B cell (primary cell): ENCODE measurements at regions not wholly inside any gene's neighbourhood (a gene's known extent, or its start where the extent isn't known, plus 50 kb on each side); places are given as distances from the start of the nearest gene placed in this dataset.

Experiments used
- ATAC-seq: fragments of 200-7000 bp; cut with Tn5 transposase; one replicate; pipeline ENCODE4 v1.10.0; 2021; ENCODE audit warnings: low read depth, mild to moderate bottlenecking, moderate number of reproducible peaks, moderate library complexity
- CTCF ChIA-PET: fragments of 350-600 bp; sonication (Branson Sonifier 250); formaldehyde crosslinking; loops from one replicate; lab custom pipeline; 2021; ENCODE audit warnings: antibody characterized with exemption, inconsistent platforms; lab: Charles Lee
- POLR2A ChIA-PET: fragments of 350-600 bp; sonication (Branson Sonifier 250); formaldehyde crosslinking; loops from one replicate; lab custom pipeline; 2021; ENCODE audit warnings: antibody characterized with exemption; lab: Charles Lee
- DNase-seq: peaks from one replicate; pipeline ENCODE4 v3.0.0; 2013
- H2AFZ ChIP-seq: 2 replicates; pipeline ENCODE4 v1.6.1; 2012; ENCODE audit warnings: mild to moderate bottlenecking, low read depth, low read length; ENCODE audit not compliant: insufficient read depth, poor library complexity, severe bottlenecking
- H3K27ac ChIP-seq, 2 donors: 1 replicate in 1 of 2; 2 replicates in 1 of 2; pipeline ENCODE4 v1.5.1; 2012 to 2013; ENCODE audit warnings: low read length in 2 of 2, mild to moderate bottlenecking in 2 of 2, moderate library complexity in 1 of 2
- H3K27me3 ChIP-seq, 4 experiments: fragments of 200-600 bp in 1 of 4; sonication (generic) in 1 of 4; replicated peaks in 1 of 4; 1 replicate in 2 of 4; 2 replicates in 2 of 4; pipeline versions ENCODE4 v1.6.1 to v1.7.0; 2013 to 2016; ENCODE audit warnings: low read length in 3 of 4, mild to moderate bottlenecking in 2 of 4, mixed read lengths in 1 of 4, moderate library complexity in 1 of 4; ENCODE audit not compliant: insufficient read depth in 4 of 4, control insufficient read depth in 3 of 4; ENCODE audit errors: control extremely low read depth in 1 of 4
- H3K36me3 ChIP-seq, 2 experiments: replicated peaks in 1 of 2; 1 replicate in 1 of 2; 2 replicates in 1 of 2; pipeline versions ENCODE4 v1.6.1 to v1.7.1; 2013; ENCODE audit warnings: low read length in 1 of 2; ENCODE audit not compliant: insufficient read depth in 2 of 2, control insufficient read depth in 1 of 2; ENCODE audit errors: control extremely low read depth in 1 of 2, extremely low read depth in 1 of 2
- H3K4me1 ChIP-seq, 2 donors: fragments of 200-600 bp in 1 of 2; sonication (generic) in 1 of 2; 1 replicate in 1 of 2; 2 replicates in 1 of 2; pipeline versions ENCODE4 v1.5.1 to v1.6.1; 2013 to 2017; ENCODE audit warnings: low read length in 2 of 2; ENCODE audit not compliant: control insufficient read depth in 2 of 2, insufficient read depth in 2 of 2
- H3K4me2 ChIP-seq: replicated peaks from 2 replicates; pipeline ENCODE3; 2012; ENCODE audit warnings: mild to moderate bottlenecking, low read depth, low read length; ENCODE audit not compliant: poor library complexity, severe bottlenecking
- H3K4me3 ChIP-seq, 5 experiments: fragments of 200-600 bp in 1 of 5; sonication (generic) in 1 of 5; 1 replicate in 3 of 5; 2 replicates in 2 of 5; pipeline versions ENCODE4 v1.5.1 to v1.7.0; 2011 to 2016; ENCODE audit warnings: low read length in 4 of 5, mild to moderate bottlenecking in 4 of 5, low read depth in 2 of 5, control low read depth in 1 of 5, moderate library complexity in 1 of 5; ENCODE audit not compliant: insufficient read depth in 1 of 5; ENCODE audit errors: control extremely low read depth in 1 of 5, extremely low read depth in 1 of 5
- H3K79me2 ChIP-seq: fragments of 200-600 bp; sonication (generic); one replicate; pipeline ENCODE4 v1.6.0; 2016; ENCODE audit warnings: low read length; ENCODE audit not compliant: control insufficient read depth, insufficient read depth
- H3K9ac ChIP-seq: fragments of 200-600 bp; sonication (generic); 2 replicates; pipeline ENCODE4 v1.6.1; 2017; ENCODE audit warnings: mild to moderate bottlenecking, low read length, moderate library complexity
- H3K9me3 ChIP-seq, 3 donors: one replicate each; pipeline versions ENCODE4 v1.6.1 to v1.7.1; 2013; ENCODE audit warnings: low read length in 2 of 3; ENCODE audit not compliant: control insufficient read depth in 2 of 3, insufficient read depth in 1 of 3; ENCODE audit errors: control extremely low read depth in 1 of 3
- H4K20me1 ChIP-seq: 2 replicates; pipeline ENCODE4 v1.6.0; 2012; ENCODE audit warnings: mild to moderate bottlenecking, low read length; ENCODE audit not compliant: insufficient read depth, control insufficient read depth, poor library complexity, severe bottlenecking
- H3K27ac Mint-ChIP-seq: one replicate; pipeline ENCODE4 v1.8.0; 2021; ENCODE audit warnings: mixed read lengths
- H3K27me3 Mint-ChIP-seq: one replicate; pipeline ENCODE4 v1.8.0; 2021; ENCODE audit warnings: mixed read lengths
- H3K4me1 Mint-ChIP-seq: one replicate; pipeline ENCODE4 v1.8.0; 2021; ENCODE audit warnings: mixed read lengths
- H3K4me3 Mint-ChIP-seq: one replicate; pipeline ENCODE4 v1.8.0; 2021; ENCODE audit warnings: mixed read lengths
- H3K9me3 Mint-ChIP-seq: one replicate; pipeline ENCODE4 v1.8.0; 2022; ENCODE audit warnings: mixed read lengths; ENCODE audit not compliant: insufficient read depth
- EZH2 ChIP-seq: IDR thresholded peaks from 2 replicates; pipeline ENCODE4 v1.6.1; 2012; ENCODE audit warnings: borderline replicate concordance, low read depth, mild to moderate bottlenecking, moderate library complexity, low read length; ENCODE audit not compliant: insufficient read depth, poor library complexity, severe bottlenecking
- WGBS: methylation state at CpG from one replicate; pipeline ENCODE4 v1.1.5; 2013; ENCODE audit warnings: missing lambda C conversion rate; ENCODE audit not compliant: insufficient coverage; 5-methylcytosine and 5-hydroxymethylcytosine counted together
- intact Hi-C: fragments of 100-400 bp; cut with micrococcal nuclease; formaldehyde crosslinking; loops from one replicate; pipeline ENCODE4 v1.10.0; 2022
- TF ChIP-seq, protein P1 (sequence below): fragments of 200-600 bp; IDR thresholded peaks from one replicate; pipeline ENCODE4 v1.8.0; 2022; ENCODE audit warnings: antibody characterized with exemption, mild to moderate bottlenecking

DNA sequence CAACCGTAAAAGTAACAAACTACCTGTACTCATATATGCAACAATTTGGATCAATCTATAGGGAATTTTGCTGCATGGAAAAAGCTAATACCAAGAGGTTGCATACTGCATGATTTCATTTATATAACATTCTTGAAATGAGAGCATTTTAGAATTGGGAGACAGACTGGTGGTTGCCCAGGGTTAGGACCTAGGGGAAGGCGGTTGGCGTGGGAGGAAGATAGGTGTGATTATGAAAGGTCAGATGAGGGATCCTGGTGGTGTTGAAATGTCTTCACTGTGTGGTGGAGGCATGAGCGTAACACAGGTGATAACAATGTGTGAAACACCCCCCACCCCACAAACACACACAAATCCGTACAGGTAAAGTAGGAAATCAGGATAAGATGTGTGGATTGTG is 176.6 kb upstream of the ZBED5 start:
- H3K27ac ChIP-seq = no peak overlapping the region
- H3K9ac ChIP-seq = no peak overlapping the region
- no peak overlapping the region for H3K4me3 ChIP-seq
- H4K20me1 ChIP-seq = no peaks in the 10 kb centered on the region
- TF ChIP-seq, protein P1, sequence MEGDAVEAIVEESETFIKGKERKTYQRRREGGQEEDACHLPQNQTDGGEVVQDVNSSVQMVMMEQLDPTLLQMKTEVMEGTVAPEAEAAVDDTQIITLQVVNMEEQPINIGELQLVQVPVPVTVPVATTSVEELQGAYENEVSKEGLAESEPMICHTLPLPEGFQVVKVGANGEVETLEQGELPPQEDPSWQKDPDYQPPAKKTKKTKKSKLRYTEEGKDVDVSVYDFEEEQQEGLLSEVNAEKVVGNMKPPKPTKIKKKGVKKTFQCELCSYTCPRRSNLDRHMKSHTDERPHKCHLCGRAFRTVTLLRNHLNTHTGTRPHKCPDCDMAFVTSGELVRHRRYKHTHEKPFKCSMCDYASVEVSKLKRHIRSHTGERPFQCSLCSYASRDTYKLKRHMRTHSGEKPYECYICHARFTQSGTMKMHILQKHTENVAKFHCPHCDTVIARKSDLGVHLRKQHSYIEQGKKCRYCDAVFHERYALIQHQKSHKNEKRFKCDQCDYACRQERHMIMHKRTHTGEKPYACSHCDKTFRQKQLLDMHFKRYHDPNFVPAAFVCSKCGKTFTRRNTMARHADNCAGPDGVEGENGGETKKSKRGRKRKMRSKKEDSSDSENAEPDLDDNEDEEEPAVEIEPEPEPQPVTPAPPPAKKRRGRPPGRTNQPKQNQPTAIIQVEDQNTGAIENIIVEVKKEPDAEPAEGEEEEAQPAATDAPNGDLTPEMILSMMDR = no peak
- H3K9me3 Mint-ChIP-seq = no peaks in the 10 kb centered on the region
- no peaks in the 10 kb centered on the region for H3K36me3 ChIP-seq
- no peaks in the 10 kb centered on the region for H3K4me1 Mint-ChIP-seq
- no peak for DNase-seq
- 67% methylated on average over 2 of the region's 5 CpGs for WGBS
- peaks cover 34% of the 10 kb centered on the region for H3K27me3 Mint-ChIP-seq
- no peak overlapping the region for H2AFZ ChIP-seq
- ChIA-PET CTCF (interaction anchor here (1.0 to 11.5 kb wide), 7 partner anchors 8 to 1013 kb away, joined by 3 to 78 read pairs (median 4); no protein-coding TSS in a partner anchor), POLR2A (no interaction called here)
- peaks cover 0 to 16% (median 6%) of the 10 kb centered on the region in 4 experiments for H3K27me3 ChIP-seq
- no peaks in the 10 kb centered on the region for H3K4me1 ChIP-seq
- intact Hi-C loops = no loop called here
- no peak overlapping the region for H3K4me2 ChIP-seq
- H3K79me2 ChIP-seq = no peaks in the 10 kb centered on the region
- H3K27ac Mint-ChIP-seq = no peak overlapping the region
- no peaks in the 10 kb centered on the region for H3K9me3 ChIP-seq
- no peak for ATAC-seq
- H3K4me3 Mint-ChIP-seq = no peak overlapping the region

GRCh38 chr11:11032066-11032465 is 174.2 kb upstream of the ZBED5 start:
- Histone ChIP-seq H2AFZ (no peak overlapping the region), H3K9ac (no peak overlapping the region), H3K36me3 (no peaks in the 10 kb centered on the region), H3K4me1 (no peaks in the 10 kb centered on the region), H3K4me2 (no peak overlapping the region), H4K20me1 (no peaks in the 10 kb centered on the region), H3K27ac (no peak overlapping the region), H3K79me2 (no peaks in the 10 kb centered on the region), H3K9me3 (no peaks in the 10 kb centered on the region), H3K4me3 (no peak overlapping the region), H3K27me3 (peaks cover 0 to 18% (median 10%) of the 10 kb centered on the region in 4 experiments)
- H3K27ac Mint-ChIP-seq = no peak overlapping the region
- no peak overlapping the region for H3K4me3 Mint-ChIP-seq
- DNase-seq = no peak
- ChIA-PET POLR2A (no interaction called here), CTCF (interaction anchor here (1.4 to 11.5 kb wide), 2 partner anchors 6 to 11 kb away, joined by 3 to 78 read pairs; no protein-coding TSS in a partner anchor)
- TF ChIP-seq, protein P1 = no peak
- no peak for TF ChIP-seq EZH2
- H3K27me3 Mint-ChIP-seq = peaks cover 41% of the 10 kb centered on the region
- intact Hi-C loops = no loop called here
- WGBS = no CpG with 5 or more reads among the region's 1 CpG
- peaks cover 2% of the 10 kb centered on the region for H3K4me1 Mint-ChIP-seq
- no peak for ATAC-seq
- no peaks in the 10 kb centered on the region for H3K9me3 Mint-ChIP-seq
